ENCODE measurements at regions not wholly inside any gene's neighbourhood (a gene's known extent, or its start where the extent isn't known, plus 50 kb on each side); places are given as distances from the start of the nearest gene placed in this dataset.

DNA sequence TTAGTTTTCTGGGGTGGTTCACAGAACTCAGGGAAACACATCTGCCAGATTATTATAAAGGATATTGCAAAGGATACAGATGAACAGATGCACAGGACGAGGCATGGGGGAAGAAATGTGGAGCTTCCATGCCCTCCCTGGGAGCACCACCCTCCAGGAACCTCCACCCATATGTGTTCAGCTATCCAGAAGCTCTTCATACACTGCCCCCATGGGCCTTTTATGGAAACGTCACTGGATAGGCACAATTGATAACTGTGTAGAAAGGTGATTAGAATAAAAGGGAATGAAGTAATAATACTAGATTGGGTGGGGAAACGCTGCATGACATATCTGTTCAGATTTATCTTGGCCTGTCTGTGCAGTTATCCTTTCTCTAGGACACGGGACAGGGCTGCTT is 357.9 kb downstream of the HS3ST1 start:
- Histone ChIP-seq H3K4ac (ENCODE audit: low read depth, low read length) (no peak overlapping the region), H2BK5ac (ENCODE audit: low read depth, low read length, poor library complexity, severe bottlenecking) (no peak overlapping the region), H4K5ac (ENCODE audit: low read depth, low read length) (no peak overlapping the region), H3K56ac (ENCODE audit: extremely low read depth, insufficient read depth, low read length) (no peak overlapping the region), H3K4me2 (ENCODE audit: low read depth, low read length) (no peak overlapping the region), H2BK120ac (ENCODE audit: low read depth, low read length) (no peak overlapping the region), H4K20me1 (ENCODE audit: insufficient read depth, low read length) (no peaks in the 10 kb centered on the region), H3K27me3 (ENCODE audit: control insufficient read depth, insufficient read depth, low read length) (no peaks in the 10 kb centered on the region), H3K36me3 (ENCODE audit: control insufficient read depth, insufficient read depth, low read length) (no peaks in the 10 kb centered on the region), H3K9me3 (ENCODE audit: control insufficient read depth, insufficient read depth, low read length) (0 out of 2 replicates have a peak, but pooled peaks cover 2% of the 10 kb centered on the region), H4K91ac (ENCODE audit: insufficient read depth, low read depth, low read length) (no peak overlapping the region), H3K9me1 (ENCODE audit: insufficient read depth, low read length) (no peaks in the 10 kb centered on the region), H3K4me1 (ENCODE audit: control insufficient read depth, insufficient read depth, low read length) (no peaks in the 10 kb centered on the region), H4K8ac (ENCODE audit: low read depth in 2 of 2, low read length in 2 of 2) (no peak overlapping the region), H3K4me3 (ENCODE audit: insufficient read depth, low read depth, low read length) (no peak overlapping the region), H2BK15ac (ENCODE audit: low read depth, low read length) (no peak overlapping the region), H2BK20ac (ENCODE audit: low read depth, low read length) (no peak overlapping the region), H3K14ac (replicated peaks; ENCODE audit: low read depth, low read length) (no peak overlapping the region), H2AK5ac (ENCODE audit: low read depth, low read length) (no peak overlapping the region), H3K23ac (ENCODE audit: low read depth, low read length) (no peak overlapping the region), H3K79me1 (ENCODE audit: low read depth in 1 of 2, low read length in 2 of 2) (no peaks in the 10 kb centered on the region), H2AFZ (replicated peaks; ENCODE audit: low read length, poor library complexity) (no peak overlapping the region), H3K9ac (ENCODE audit: low read depth, low read length) (no peak overlapping the region), H2AK9ac (replicated peaks; ENCODE audit: low read depth, low read length, poor library complexity) (no peak overlapping the region), H3K27ac (ENCODE audit: insufficient read depth, low read length) (no peak overlapping the region), H3K18ac (ENCODE audit: low read depth, low read length) (no peak overlapping the region)
- DNase-seq = no peak
- no TSS peak for BruUV-seq (replicated peaks)
- no CpG with 5 or more reads among the region's 4 CpGs for WGBS, 2 experiments (ENCODE audit: extremely low coverage in 2 of 2, insufficient read length in 1 of 2)
- intact Hi-C loops (cut with micrococcal nuclease) (no loop called here), dilution Hi-C loops (cut with HindIII; ENCODE audit: low sequenced_read_pairs, unreplicated experiment) (no loop called here), in situ Hi-C loops (cut with MboI; ENCODE audit: low sequenced_read_pairs) (no loop called here)
- no peak for TF ChIP-seq MAFK (IDR thresholded peaks at IDR 0.05; ENCODE audit: low read depth, low read length)
- TF ChIP-seq BHLHE40 (IDR thresholded peaks at IDR 0.05; ENCODE audit: low read depth, low read length) = no peak
- no peak for TF ChIP-seq POLR2A (IDR thresholded peaks at IDR 0.05; ENCODE audit: low read depth, low read length)
- TF ChIP-seq MXI1 (IDR thresholded peaks at IDR 0.05; ENCODE audit: borderline replicate concordance, low read depth, low read length) = no peak
- TF ChIP-seq, protein P1, sequence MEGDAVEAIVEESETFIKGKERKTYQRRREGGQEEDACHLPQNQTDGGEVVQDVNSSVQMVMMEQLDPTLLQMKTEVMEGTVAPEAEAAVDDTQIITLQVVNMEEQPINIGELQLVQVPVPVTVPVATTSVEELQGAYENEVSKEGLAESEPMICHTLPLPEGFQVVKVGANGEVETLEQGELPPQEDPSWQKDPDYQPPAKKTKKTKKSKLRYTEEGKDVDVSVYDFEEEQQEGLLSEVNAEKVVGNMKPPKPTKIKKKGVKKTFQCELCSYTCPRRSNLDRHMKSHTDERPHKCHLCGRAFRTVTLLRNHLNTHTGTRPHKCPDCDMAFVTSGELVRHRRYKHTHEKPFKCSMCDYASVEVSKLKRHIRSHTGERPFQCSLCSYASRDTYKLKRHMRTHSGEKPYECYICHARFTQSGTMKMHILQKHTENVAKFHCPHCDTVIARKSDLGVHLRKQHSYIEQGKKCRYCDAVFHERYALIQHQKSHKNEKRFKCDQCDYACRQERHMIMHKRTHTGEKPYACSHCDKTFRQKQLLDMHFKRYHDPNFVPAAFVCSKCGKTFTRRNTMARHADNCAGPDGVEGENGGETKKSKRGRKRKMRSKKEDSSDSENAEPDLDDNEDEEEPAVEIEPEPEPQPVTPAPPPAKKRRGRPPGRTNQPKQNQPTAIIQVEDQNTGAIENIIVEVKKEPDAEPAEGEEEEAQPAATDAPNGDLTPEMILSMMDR (conservative IDR thresholded peaks at IDR 0.05; ENCODE audit: low read depth, low read length) = no peak
- no peak for TF ChIP-seq RAD21 (IDR thresholded peaks at IDR 0.05; ENCODE audit: low read length)
- no peak for TF ChIP-seq NFE2L2 (IDR thresholded peaks at IDR 0.05; ENCODE audit: low read depth, low read length)
- no peak for TF ChIP-seq CHD1 (IDR thresholded peaks at IDR 0.05; ENCODE audit: low read depth, low read length)
- no peak for TF ChIP-seq CEBPB (IDR thresholded peaks at IDR 0.05; ENCODE audit: low read depth, low read length)
- TF ChIP-seq MAZ (IDR thresholded peaks at IDR 0.05; ENCODE audit: borderline replicate concordance, low read depth, low read length) = no peak
- TF ChIP-seq, protein P2, sequence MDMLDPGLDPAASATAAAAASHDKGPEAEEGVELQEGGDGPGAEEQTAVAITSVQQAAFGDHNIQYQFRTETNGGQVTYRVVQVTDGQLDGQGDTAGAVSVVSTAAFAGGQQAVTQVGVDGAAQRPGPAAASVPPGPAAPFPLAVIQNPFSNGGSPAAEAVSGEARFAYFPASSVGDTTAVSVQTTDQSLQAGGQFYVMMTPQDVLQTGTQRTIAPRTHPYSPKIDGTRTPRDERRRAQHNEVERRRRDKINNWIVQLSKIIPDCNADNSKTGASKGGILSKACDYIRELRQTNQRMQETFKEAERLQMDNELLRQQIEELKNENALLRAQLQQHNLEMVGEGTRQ (IDR thresholded peaks at IDR 0.05; ENCODE audit: low read depth, low read length) = no peak
- TF ChIP-seq, protein P3, sequence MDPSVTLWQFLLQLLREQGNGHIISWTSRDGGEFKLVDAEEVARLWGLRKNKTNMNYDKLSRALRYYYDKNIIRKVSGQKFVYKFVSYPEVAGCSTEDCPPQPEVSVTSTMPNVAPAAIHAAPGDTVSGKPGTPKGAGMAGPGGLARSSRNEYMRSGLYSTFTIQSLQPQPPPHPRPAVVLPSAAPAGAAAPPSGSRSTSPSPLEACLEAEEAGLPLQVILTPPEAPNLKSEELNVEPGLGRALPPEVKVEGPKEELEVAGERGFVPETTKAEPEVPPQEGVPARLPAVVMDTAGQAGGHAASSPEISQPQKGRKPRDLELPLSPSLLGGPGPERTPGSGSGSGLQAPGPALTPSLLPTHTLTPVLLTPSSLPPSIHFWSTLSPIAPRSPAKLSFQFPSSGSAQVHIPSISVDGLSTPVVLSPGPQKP (IDR thresholded peaks at IDR 0.05; ENCODE audit: borderline replicate concordance, low read depth, low read length) = no peak
- no peak for ATAC-seq (ENCODE audit: low read depth)
- POLR2A ChIA-PET (ENCODE audit: unreplicated experiment) = no interaction called here
- CTCF ChIA-PET = interaction anchor here (0.6 kb wide), 1 partner anchor 18 kb away, joined by 4 read pairs; no protein-coding TSS in a partner anchor

All from IMR-90 (cell line).